GM12878 (cell line): ENCODE measurements at regions not wholly inside any gene's neighbourhood (a gene's known extent, or its start where the extent isn't known, plus 50 kb on each side); places are given as distances from the start of the nearest gene placed in this dataset.

Experiments used
- ATAC-seq: fragments of 200-7000 bp; cut with Tn5 transposase; 3 replicates; pipeline ENCODE4 v1.9.1; 2020; ENCODE audit warnings: mild to moderate bottlenecking, moderate library complexity
- BruUV-seq: library from RNA; stranded (reverse); fragments of 400-500 nt; replicated peaks from 2 replicates; lab custom pipeline; 2021; lab: Mats Ljungman, UMichigan
- CTCF ChIA-PET: fragments of 300-600 bp; sonication (Branson Sonifier 250); formaldehyde crosslinking; extraction: SDS; loops from one replicate; lab custom pipeline; 2021; ENCODE audit warnings: inconsistent platforms; lab: Yijun Ruan, JAX
- POLR2A ChIA-PET: fragments of 350-600 bp; formaldehyde crosslinking; extraction: SDS; loops from one replicate; lab custom pipeline; 2021; ENCODE audit warnings: inconsistent platforms; lab: Charles Lee
- RAD21 ChIA-PET: fragments of 300-600 bp; sonication (Branson Sonifier 250); formaldehyde crosslinking; loops from one replicate; lab custom pipeline; 2023; ENCODE audit warnings: antibody characterized with exemption; ENCODE audit not compliant: unreplicated experiment; lab: Charles Lee
- SMC1A ChIA-PET: fragments of 300-600 bp; sonication (Branson Sonifier 250); formaldehyde crosslinking; loops from one replicate; lab custom pipeline; 2023; ENCODE audit not compliant: unreplicated experiment, uncharacterized antibody; lab: Charles Lee
- DNase-seq: peaks from one replicate; pipeline ENCODE4 v3.0.0-alpha.2; 2011; ENCODE audit warnings: low read depth, low spot score
- FAIRE-seq: peaks from 3 replicates; lab custom pipeline; 2011; peaks lifted over from hg19 to GRCh38; lab: Jason Lieb, UNC
- H2AFZ ChIP-seq: 2 replicates; pipeline ENCODE4 v1.6.0; 2011; ENCODE audit warnings: low read depth, low read length, control low read depth; ENCODE audit not compliant: control insufficient read depth
- H3K27ac ChIP-seq: 2 replicates; pipeline ENCODE4 v1.5.1; 2011; ENCODE audit warnings: control low read depth; ENCODE audit not compliant: control insufficient read depth, insufficient read depth
- H3K27me3 ChIP-seq, 2 experiments: replicated peaks in 1 of 2; 2 replicates each; pipeline versions ENCODE4 v1.6.0 to v1.6.1; 2011; ENCODE audit warnings: low read length in 1 of 2; ENCODE audit not compliant: control insufficient read depth in 2 of 2, insufficient read depth in 2 of 2
- H3K36me3 ChIP-seq, 2 experiments: 2 replicates each; pipeline ENCODE4 v1.5.1; 2011; ENCODE audit warnings: low read length in 1 of 2; ENCODE audit not compliant: control insufficient read depth in 2 of 2, insufficient read depth in 2 of 2
- H3K4me1 ChIP-seq: 2 replicates; pipeline ENCODE4 v1.6.1; 2011; ENCODE audit warnings: mild to moderate bottlenecking, low read length, moderate library complexity, mixed read lengths; ENCODE audit not compliant: control insufficient read depth, insufficient read depth
- H3K4me2 ChIP-seq: 2 replicates; pipeline ENCODE4 v1.6.0; 2011; ENCODE audit warnings: control low read depth; ENCODE audit not compliant: control insufficient read depth, insufficient read depth
- H3K4me3 ChIP-seq: fragments of 200-600 bp; sonication (generic); 2 replicates; pipeline ENCODE4 v1.5.1; 2016
- H3K79me2 ChIP-seq: 2 replicates; pipeline ENCODE4 v1.6.0; 2011; ENCODE audit warnings: low read length; ENCODE audit not compliant: control insufficient read depth, insufficient read depth
- H3K9ac ChIP-seq: 2 replicates; pipeline ENCODE4 v1.8.0; 2011; ENCODE audit warnings: low read length, control low read depth, mixed read lengths; ENCODE audit not compliant: control insufficient read depth, insufficient read depth
- H3K9me3 ChIP-seq: replicated peaks from 3 replicates; pipeline ENCODE4 v1.5.1; 2011; ENCODE audit warnings: mild to moderate bottlenecking, low read length; ENCODE audit not compliant: control insufficient read depth, insufficient read depth
- H4K20me1 ChIP-seq: 2 replicates; pipeline ENCODE4 v1.6.0; 2011; ENCODE audit not compliant: control insufficient read depth, insufficient read depth
- CBX3 ChIP-seq: fragments of 200-600 bp; sonication (generic); IDR thresholded peaks from 2 replicates; pipeline ENCODE4 v1.6.1; 2016; ENCODE audit warnings: low read depth, borderline replicate concordance
- CUX1 ChIP-seq: IDR thresholded peaks from 2 replicates; pipeline ENCODE4 v1.6.1; 2012; ENCODE audit warnings: improper control_type of control experiment, low read depth, low read length; ENCODE audit not compliant: insufficient replicate concordance
- E4F1 ChIP-seq: fragments of 450-650 bp; IDR thresholded peaks from 2 replicates; pipeline ENCODE4 v1.6.1; 2018; ENCODE audit warnings: borderline replicate concordance, mild to moderate bottlenecking; ENCODE audit not compliant: partially characterized antibody
- MYC ChIP-seq: IDR thresholded peaks from 2 replicates; pipeline ENCODE4 v1.6.1; 2011; ENCODE audit warnings: mild to moderate bottlenecking, low read length, moderate library complexity, inconsistent platforms; ENCODE audit not compliant: insufficient read depth, insufficient replicate concordance, insufficient read length, severe bottlenecking
- NFYA ChIP-seq: IDR thresholded peaks from 2 replicates; pipeline ENCODE4 v1.6.1; 2011; ENCODE audit warnings: low read depth, mild to moderate bottlenecking, low read length, improper control_type of control experiment, borderline replicate concordance
- RCOR1 ChIP-seq: conservative IDR thresholded peaks from 2 replicates; pipeline ENCODE4 v1.6.1; 2012; ENCODE audit warnings: low read depth, low read length, improper control_type of control experiment
- RELA ChIP-seq: fragments of 450-650 bp; IDR thresholded peaks from 2 replicates; pipeline ENCODE4 v1.8.0; 2014; ENCODE audit warnings: borderline replicate concordance; ENCODE audit not compliant: partially characterized antibody
- SMARCA5 ChIP-seq: fragments of 450-650 bp; IDR thresholded peaks from 2 replicates; pipeline ENCODE4 v1.6.1; 2017; ENCODE audit warnings: mild to moderate bottlenecking
- SP1 ChIP-seq: IDR thresholded peaks from one replicate; pipeline ENCODE4 v1.6.1; 2011; ENCODE audit warnings: low read depth, low read length
- ZNF384 ChIP-seq: IDR thresholded peaks from 2 replicates; pipeline ENCODE4 v1.6.1; 2012; ENCODE audit warnings: low read depth, mild to moderate bottlenecking, low read length, improper control_type of control experiment, borderline replicate concordance
- WGBS: methylation state at CpG from one replicate; pipeline ENCODE4 v1.1.6; 2016; ENCODE audit warnings: low lambda C conversion rate; ENCODE audit not compliant: insufficient replicate concordance, insufficient coverage; ENCODE audit errors: missing lambda C conversion rate; 5-methylcytosine and 5-hydroxymethylcytosine counted together
- in situ Hi-C: fragments of 300-500 bp; cut with MboI; formaldehyde crosslinking; loops from 9 replicates; pipeline ENCODE4 v1.14.3; 2018; ENCODE audit warnings: mixed read lengths
- intact Hi-C: fragments of 100-400 bp; cut with micrococcal nuclease; formaldehyde crosslinking; loops from one replicate; pipeline ENCODE4 v1.14.2; 2022; ENCODE audit not compliant: unreplicated experiment

- no peak for FAIRE-seq
- H2AFZ ChIP-seq: no peak overlapping the region
- RAD21 ChIA-PET: interaction anchor here (0.6 kb wide), 1 partner anchor 507 kb away, joined by 3 read pairs; no protein-coding TSS in a partner anchor
Observed at GRCh38 chr13:105665284-105665683, 870.2 kb downstream of the EFNB2 start.

GRCh38 chr13:105663182-105663581 is 872.3 kb downstream of the EFNB2 start:
- no peak overlapping the region for H2AFZ ChIP-seq
- ChIA-PET RAD21 (no interaction called here), SMC1A (no interaction called here), POLR2A (no interaction called here), CTCF (interaction anchor here (1.0 kb wide), 1 partner anchor 19 kb away, joined by 3 read pairs; no protein-coding TSS in a partner anchor)
- DNase-seq (no peak), FAIRE-seq (no peak), ATAC-seq (no peak)
- WGBS: under 1% methylated on average over 5 of the region's 5 CpGs
- BruUV-seq: no TSS peak
- no peak overlapping the region for H3K4me2 ChIP-seq
- intact Hi-C loops (no loop called here), in situ Hi-C loops (no loop called here)
- no peaks in the 10 kb centered on the region for H3K4me1 ChIP-seq
- H3K79me2 ChIP-seq: no peaks in the 10 kb centered on the region
- no peaks in the 10 kb centered on the region for H3K9me3 ChIP-seq
- H3K36me3 ChIP-seq: no peaks in the 10 kb centered on the region
- no peaks in the 10 kb centered on the region for H3K27me3 ChIP-seq
- no peak overlapping the region for H3K27ac ChIP-seq
- no peak overlapping the region for H3K9ac ChIP-seq
- H3K4me3 ChIP-seq: no peak overlapping the region
- H4K20me1 ChIP-seq: no peaks in the 10 kb centered on the region
- TF ChIP-seq RCOR1 (no peak), E4F1 (no peak), RELA (no peak), SMARCA5 (no peak), NFYA (no peak), CUX1 (no peak), CBX3 (no peak), SP1 (no peak)

More at GRCh38 chr13:105665284-105665683, 870.2 kb downstream of the EFNB2 start:
- BruUV-seq: no TSS peak
- in situ Hi-C loops: no loop called here
- POLR2A ChIA-PET: no interaction called here
- whole genome bisulfite sequencing: 7% methylated on average over 1 of the region's 1 CpG
- no peak for TF ChIP-seq ZNF384
- no peak for TF ChIP-seq MYC
- no peak overlapping the region for H3K4me3 ChIP-seq
- no peak overlapping the region for H3K9ac ChIP-seq
- no peaks in the 10 kb centered on the region for H3K9me3 ChIP-seq
- H3K4me2 ChIP-seq: no peak overlapping the region
- H3K4me1 ChIP-seq: no peaks in the 10 kb centered on the region
- intact Hi-C loops: no loop called here
- no peaks in the 10 kb centered on the region for H4K20me1 ChIP-seq
- SMC1A ChIA-PET: interaction anchor here (1.2 to 2.5 kb wide), 2 partner anchors 9 to 12 kb away, joined by 6 to 12 read pairs; no protein-coding TSS in a partner anchor
- H3K27ac ChIP-seq: no peak overlapping the region
- H3K27me3 ChIP-seq: no peaks in the 10 kb centered on the region
- CTCF ChIA-PET: interaction anchor here (1.0 to 1.5 kb wide), 2 partner anchors 17 to 93 kb away, joined by 4 read pairs; no protein-coding TSS in a partner anchor
- ATAC-seq (no peak), DNase-seq (no peak)
- no peaks in the 10 kb centered on the region for H3K79me2 ChIP-seq
- no peaks in the 10 kb centered on the region for H3K36me3 ChIP-seq
